Testis (tissue), 2 donors: ENCODE measurements at regions not wholly inside any gene's neighbourhood (a gene's known extent, or its start where the extent isn't known, plus 50 kb on each side); places are given as distances from the start of the nearest gene placed in this dataset.
"Not testable (repeated sequence)": the region's sequence is repeated elsewhere in the genome, so short reads cannot be mapped to it uniquely, and the experiment has no call there.

Experiments
- DNase-seq: peaks from one replicate; pipeline ENCODE4 v3.0.0-alpha.2; 2019
- H3K27ac ChIP-seq, 2 donors: fragments of 200-600 bp; sonication (generic); one replicate each; pipeline ENCODE4 v1.5.1; 2019
- H3K27me3 ChIP-seq: fragments of 200-600 bp; sonication (generic); one replicate; pipeline ENCODE4 v1.5.1; 2019
- H3K36me3 ChIP-seq: fragments of 200-600 bp; sonication (generic); one replicate; pipeline ENCODE4 v1.5.1; 2017; ENCODE audit warnings: low read depth; ENCODE audit errors: missing control alignments
- H3K4me1 ChIP-seq: fragments of 200-600 bp; sonication (generic); one replicate; pipeline ENCODE4 v1.5.1; 2019
- H3K4me3 ChIP-seq, 2 donors: fragments of 200-600 bp; sonication (generic); one replicate each; pipeline ENCODE4 v1.5.1; 2017 to 2019
- H3K9me3 ChIP-seq: fragments of 200-600 bp; sonication (generic); one replicate; pipeline ENCODE4 v1.5.1; 2017
- POLR2A ChIP-seq: fragments of 450-650 bp; IDR thresholded peaks from one replicate; pipeline ENCODE4 v1.6.1; 2017; ENCODE audit warnings: antibody characterized with exemption, mild to moderate bottlenecking, moderate library complexity
- WGBS, 2 donors: methylation state at CpG; one replicate each; pipeline ENCODE4 v1.1.5; 2018; 5-methylcytosine and 5-hydroxymethylcytosine counted together
- intact Hi-C: fragments of 100-400 bp; cut with DNase I; formaldehyde crosslinking; loops from one replicate; pipeline ENCODE4 v1.15.1; 2023; ENCODE audit warnings: low total_unique reads
- TF ChIP-seq, protein P1 (sequence below), 3 experiments: fragments of 450-650 bp in 2 of 3; fragments of 200-600 bp in 1 of 3; sonication (generic) in 1 of 3; IDR thresholded peaks; one replicate each; pipeline ENCODE4 v1.5.1; 2016 to 2019; ENCODE audit warnings: antibody characterized with exemption in 3 of 3, mild to moderate bottlenecking in 2 of 3, moderate library complexity in 1 of 3

DNA sequence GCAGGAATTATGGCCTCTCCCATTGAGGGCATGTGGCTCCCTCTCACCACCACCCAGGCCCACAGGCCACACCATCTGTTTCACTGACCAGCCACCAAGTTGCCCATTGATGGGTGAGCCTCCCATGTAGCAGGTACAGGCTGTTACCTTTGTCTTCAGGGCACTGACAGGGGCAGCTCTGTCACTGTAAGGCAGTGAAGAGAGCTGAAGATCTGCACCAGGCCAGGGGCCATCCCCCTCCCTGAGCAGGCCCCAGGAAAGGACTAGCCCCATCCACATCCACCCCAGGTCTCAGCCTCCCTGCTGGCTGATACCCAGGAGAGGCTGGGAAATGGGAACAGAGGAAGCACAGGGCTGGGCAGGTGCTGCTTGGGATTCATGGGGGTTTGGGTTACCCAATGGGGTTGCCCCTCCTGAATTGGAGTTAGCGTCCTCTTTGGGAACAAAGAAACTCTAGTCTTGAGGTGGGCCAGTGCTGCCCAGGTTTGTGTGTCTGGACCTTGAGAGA lies 1691.4 kb downstream of the TP53TG3F start:
- Histone ChIP-seq H3K4me1 (no peaks in the 10 kb centered on the region), H3K4me3 (no peak overlapping the region), H3K27ac (no peak overlapping the region), H3K36me3 (no peaks in the 10 kb centered on the region), H3K9me3 (no peaks in the 10 kb centered on the region), H3K27me3 (no peaks in the 10 kb centered on the region)
- TF ChIP-seq, protein P1, sequence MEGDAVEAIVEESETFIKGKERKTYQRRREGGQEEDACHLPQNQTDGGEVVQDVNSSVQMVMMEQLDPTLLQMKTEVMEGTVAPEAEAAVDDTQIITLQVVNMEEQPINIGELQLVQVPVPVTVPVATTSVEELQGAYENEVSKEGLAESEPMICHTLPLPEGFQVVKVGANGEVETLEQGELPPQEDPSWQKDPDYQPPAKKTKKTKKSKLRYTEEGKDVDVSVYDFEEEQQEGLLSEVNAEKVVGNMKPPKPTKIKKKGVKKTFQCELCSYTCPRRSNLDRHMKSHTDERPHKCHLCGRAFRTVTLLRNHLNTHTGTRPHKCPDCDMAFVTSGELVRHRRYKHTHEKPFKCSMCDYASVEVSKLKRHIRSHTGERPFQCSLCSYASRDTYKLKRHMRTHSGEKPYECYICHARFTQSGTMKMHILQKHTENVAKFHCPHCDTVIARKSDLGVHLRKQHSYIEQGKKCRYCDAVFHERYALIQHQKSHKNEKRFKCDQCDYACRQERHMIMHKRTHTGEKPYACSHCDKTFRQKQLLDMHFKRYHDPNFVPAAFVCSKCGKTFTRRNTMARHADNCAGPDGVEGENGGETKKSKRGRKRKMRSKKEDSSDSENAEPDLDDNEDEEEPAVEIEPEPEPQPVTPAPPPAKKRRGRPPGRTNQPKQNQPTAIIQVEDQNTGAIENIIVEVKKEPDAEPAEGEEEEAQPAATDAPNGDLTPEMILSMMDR (IDR thresholded peaks at IDR 0.05): no peak
- TF ChIP-seq POLR2A: no peak
- no peak for DNase-seq
- WGBS, 2 donors: 82 to 100% methylated on average over 1 of the region's 1 CpG
- intact Hi-C loops: no loop called here

- no peaks in the 10 kb centered on the region for H3K4me1 ChIP-seq
- no peak overlapping the region for H3K4me3 ChIP-seq
- no peaks in the 10 kb centered on the region for H3K36me3 ChIP-seq
- intact Hi-C loops: no loop called here
- no peaks in the 10 kb centered on the region for H3K27me3 ChIP-seq
- H3K9me3 ChIP-seq: no peaks in the 10 kb centered on the region
- DNase-seq: no peak
- WGBS, 2 donors: 54% methylated on average over 1 of the region's 1 CpG; no CpG with 5 or more reads in 1 of the 2 donors
- TF ChIP-seq, protein P1 (IDR thresholded peaks at IDR 0.05): no peak
- TF ChIP-seq POLR2A: no peak
- no peak overlapping the region for H3K27ac ChIP-seq
Observed at GRCh38 chr16:35152067-35152627, 1692.7 kb downstream of the TP53TG3F start.

DNA sequence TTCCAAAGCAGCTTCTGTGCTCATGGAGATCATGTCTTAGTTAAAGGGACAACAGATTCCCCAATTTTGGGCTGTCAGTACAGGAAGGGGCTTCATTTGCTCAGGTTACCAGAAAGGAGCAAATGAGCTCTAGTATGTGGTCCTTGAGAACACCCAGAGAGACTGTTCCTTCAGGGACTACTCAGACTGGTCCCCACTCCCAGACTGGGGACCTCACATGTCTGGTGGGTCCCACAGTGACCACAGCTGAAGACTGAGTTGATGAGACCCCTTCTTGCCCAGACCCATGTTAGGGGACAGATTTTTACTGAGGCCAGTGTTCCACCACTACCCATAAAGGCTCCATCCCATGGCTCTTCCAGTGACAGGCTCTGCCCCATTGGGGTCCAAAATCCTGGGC lies 1695.2 kb downstream of the TP53TG3F start:
- intact Hi-C loops: no loop called here
- Histone ChIP-seq H3K27ac (no peak overlapping the region), H3K4me3 (no peak overlapping the region), H3K27me3 (no peaks in the 10 kb centered on the region), H3K4me1 (no peaks in the 10 kb centered on the region), H3K36me3 (no peaks in the 10 kb centered on the region), H3K9me3 (no peaks in the 10 kb centered on the region)
- DNase-seq: no peak
- TF ChIP-seq POLR2A: no peak
- TF ChIP-seq, protein P1 (IDR thresholded peaks at IDR 0.05): no peak

- WGBS, 2 donors: 75 to 78% methylated on average over 11 to 15 of the region's 15 CpGs
- H3K4me1 ChIP-seq, H3K27me3 ChIP-seq, DNase-seq, intact Hi-C loops, H3K9me3 ChIP-seq, H3K4me3 ChIP-seq, H3K36me3 ChIP-seq, H3K27ac ChIP-seq: not testable (repeated sequence)
Observed at GRCh38 chr16:35157549-35157948, 1698.1 kb downstream of the TP53TG3F start.

- H3K9me3 ChIP-seq, H3K27me3 ChIP-seq, H3K4me1 ChIP-seq, DNase-seq, H3K4me3 ChIP-seq, H3K27ac ChIP-seq, H3K36me3 ChIP-seq, intact Hi-C loops: not testable (repeated sequence)
- WGBS, 2 donors: 55 to 61% methylated on average over 14 of the region's 14 CpGs
Observed at GRCh38 chr16:35169324-35169723, 1709.9 kb downstream of the TP53TG3F start.

DNA sequence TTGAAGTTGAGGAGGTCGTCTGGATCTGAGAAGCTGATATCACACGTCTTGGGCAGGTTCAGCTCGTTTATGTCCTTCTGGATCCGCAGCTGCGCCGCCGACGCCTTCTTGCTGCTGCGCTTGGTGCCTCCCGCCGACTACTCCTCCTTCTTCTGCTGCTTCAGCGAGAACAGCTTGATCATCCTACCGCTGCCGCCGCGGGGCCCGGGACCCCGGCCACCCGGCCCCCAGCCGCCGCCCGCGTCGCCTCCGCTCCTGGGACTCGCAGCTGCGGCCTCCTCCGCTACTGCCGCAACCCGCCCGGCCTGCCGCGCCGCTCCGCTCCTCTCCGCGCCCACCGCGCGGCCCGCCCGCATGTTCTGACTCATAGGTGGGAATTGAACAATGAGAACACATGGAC lies 1710.6 kb downstream of the TP53TG3F start:
- H3K4me3 ChIP-seq, H3K27me3 ChIP-seq, H3K36me3 ChIP-seq, DNase-seq, H3K4me1 ChIP-seq, intact Hi-C loops, H3K27ac ChIP-seq, H3K9me3 ChIP-seq: not testable (repeated sequence)
- WGBS, 2 donors: 58 to 74% methylated on average over 41 to 42 of the region's 42 CpGs
